Suprapubic skin (tissue), 4 donors: ENCODE measurements at regions not wholly inside any gene's neighbourhood (a gene's known extent, or its start where the extent isn't known, plus 50 kb on each side); places are given as distances from the start of the nearest gene placed in this dataset.

Experiments used
- DNase-seq, 2 donors: peaks; one replicate each; pipeline ENCODE4 v3.0.0-alpha.2; 2019; ENCODE audit warnings: low spot score in 2 of 2
- H3K27ac ChIP-seq: fragments of 200-600 bp; sonication (generic); one replicate; pipeline ENCODE4 v1.5.1; 2019
- H3K27me3 ChIP-seq: fragments of 200-600 bp; sonication (generic); one replicate; pipeline ENCODE4 v1.5.1; 2019
- H3K36me3 ChIP-seq: fragments of 200-600 bp; sonication (generic); one replicate; pipeline ENCODE4 v1.5.1; 2019
- H3K4me1 ChIP-seq: fragments of 200-600 bp; sonication (generic); one replicate; pipeline ENCODE4 v1.5.1; 2019
- H3K4me3 ChIP-seq: fragments of 200-600 bp; sonication (generic); one replicate; pipeline ENCODE4 v1.5.1; 2019; ENCODE audit warnings: mild to moderate bottlenecking
- H3K9me3 ChIP-seq: fragments of 200-600 bp; sonication (generic); one replicate; pipeline ENCODE4 v1.5.1; 2019
- EP300 ChIP-seq: sonication (generic); formaldehyde crosslinking; IDR thresholded peaks from one replicate; pipeline ENCODE4 v1.6.1; 2017; ENCODE audit warnings: antibody characterized with exemption
- POLR2A ChIP-seq, 2 donors: fragments of 450-650 bp; IDR thresholded peaks; one replicate each; pipeline ENCODE4 v1.6.1; 2017; ENCODE audit warnings: antibody characterized with exemption in 2 of 2, mild to moderate bottlenecking in 2 of 2, moderate library complexity in 2 of 2
- POLR2AphosphoS5 ChIP-seq, 3 donors: sonication (generic); formaldehyde crosslinking; IDR thresholded peaks; one replicate each; pipeline ENCODE4 v1.6.1; 2017; ENCODE audit warnings: antibody characterized with exemption in 3 of 3
- WGBS: methylation state at CpG from one replicate; pipeline ENCODE4 v1.1.5; 2018; 5-methylcytosine and 5-hydroxymethylcytosine counted together
- TF ChIP-seq, protein P1 (sequence below), 2 donors: fragments of 200-600 bp in 1 of 2; fragments of 450-650 bp in 1 of 2; sonication (generic) in 1 of 2; IDR thresholded peaks; one replicate each; pipeline ENCODE4 v1.5.1; 2016 to 2019; ENCODE audit warnings: antibody characterized with exemption in 2 of 2, mild to moderate bottlenecking in 1 of 2, moderate library complexity in 1 of 2

DNA sequence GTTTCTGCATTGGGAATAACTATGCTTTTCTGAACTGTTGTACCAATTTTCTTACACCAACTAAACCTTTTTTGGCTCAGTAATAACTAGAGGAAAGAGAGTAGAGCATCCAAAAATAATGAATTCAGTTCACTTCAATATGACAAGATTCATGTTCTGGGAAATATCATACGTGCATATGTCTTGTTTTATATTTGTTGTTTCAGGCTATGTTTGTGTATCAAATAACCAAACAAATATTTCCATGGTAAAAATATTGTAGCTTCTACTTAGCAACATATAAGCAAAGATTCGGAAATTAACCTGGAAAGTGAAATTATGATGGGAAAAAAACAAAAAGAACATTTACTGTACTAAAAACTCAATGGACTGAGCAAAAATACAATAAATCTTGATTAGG is 503.2 kb downstream of the TMEM114 start:
- Histone ChIP-seq H3K36me3 (no peaks in the 10 kb centered on the region), H3K9me3 (no peaks in the 10 kb centered on the region), H3K27ac (no peak overlapping the region), H3K4me1 (peaks cover 6% of the 10 kb centered on the region), H3K27me3 (no peaks in the 10 kb centered on the region), H3K4me3 (no peak overlapping the region)
- TF ChIP-seq EP300 (no peak), POLR2AphosphoS5 (IDR thresholded peaks at IDR 0.05) (no peak), POLR2A (IDR thresholded peaks at IDR 0.05) (no peak)
- TF ChIP-seq, protein P1, sequence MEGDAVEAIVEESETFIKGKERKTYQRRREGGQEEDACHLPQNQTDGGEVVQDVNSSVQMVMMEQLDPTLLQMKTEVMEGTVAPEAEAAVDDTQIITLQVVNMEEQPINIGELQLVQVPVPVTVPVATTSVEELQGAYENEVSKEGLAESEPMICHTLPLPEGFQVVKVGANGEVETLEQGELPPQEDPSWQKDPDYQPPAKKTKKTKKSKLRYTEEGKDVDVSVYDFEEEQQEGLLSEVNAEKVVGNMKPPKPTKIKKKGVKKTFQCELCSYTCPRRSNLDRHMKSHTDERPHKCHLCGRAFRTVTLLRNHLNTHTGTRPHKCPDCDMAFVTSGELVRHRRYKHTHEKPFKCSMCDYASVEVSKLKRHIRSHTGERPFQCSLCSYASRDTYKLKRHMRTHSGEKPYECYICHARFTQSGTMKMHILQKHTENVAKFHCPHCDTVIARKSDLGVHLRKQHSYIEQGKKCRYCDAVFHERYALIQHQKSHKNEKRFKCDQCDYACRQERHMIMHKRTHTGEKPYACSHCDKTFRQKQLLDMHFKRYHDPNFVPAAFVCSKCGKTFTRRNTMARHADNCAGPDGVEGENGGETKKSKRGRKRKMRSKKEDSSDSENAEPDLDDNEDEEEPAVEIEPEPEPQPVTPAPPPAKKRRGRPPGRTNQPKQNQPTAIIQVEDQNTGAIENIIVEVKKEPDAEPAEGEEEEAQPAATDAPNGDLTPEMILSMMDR (IDR thresholded peaks at IDR 0.05) = no peak
- DNase-seq = no peak
- WGBS = 67% methylated on average over 2 of the region's 2 CpGs

DNA sequence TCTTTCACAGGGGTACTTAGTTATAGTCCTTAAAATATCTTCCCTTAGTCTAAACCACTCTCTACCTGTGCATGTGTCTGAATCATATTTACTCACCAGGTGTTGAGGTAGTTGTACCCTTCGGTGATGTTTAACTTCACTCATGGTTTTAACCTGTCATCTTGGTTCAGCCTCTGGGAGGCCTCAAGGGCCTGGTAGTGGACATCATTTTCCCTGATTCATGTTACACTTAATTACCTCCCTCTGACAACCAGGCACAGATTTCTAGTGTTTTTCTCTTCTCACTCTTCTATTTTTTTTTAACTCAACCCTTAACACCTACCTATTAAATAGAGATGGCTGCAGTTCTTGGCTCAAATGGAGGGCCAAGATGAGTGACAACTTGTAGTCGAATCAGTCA is 505.4 kb downstream of the TMEM114 start:
- Histone ChIP-seq H3K36me3 (no peaks in the 10 kb centered on the region), H3K4me1 (peaks cover 6% of the 10 kb centered on the region), H3K9me3 (no peaks in the 10 kb centered on the region), H3K4me3 (no peak overlapping the region), H3K27ac (no peak overlapping the region), H3K27me3 (no peaks in the 10 kb centered on the region)
- no peak for DNase-seq
- 85% methylated on average over 2 of the region's 2 CpGs for WGBS
- TF ChIP-seq EP300 (no peak), POLR2A (IDR thresholded peaks at IDR 0.05) (no peak), POLR2AphosphoS5 (IDR thresholded peaks at IDR 0.05) (no peak)
- TF ChIP-seq, protein P1 (IDR thresholded peaks at IDR 0.05) = no peak

- DNase-seq = no peak
- H3K27ac ChIP-seq = no peak overlapping the region
- no peaks in the 10 kb centered on the region for H3K27me3 ChIP-seq
- 72% methylated on average over 1 of the region's 1 CpG for WGBS
- H3K4me1 ChIP-seq = peaks cover 6% of the 10 kb centered on the region
- H3K4me3 ChIP-seq = no peak overlapping the region
- no peaks in the 10 kb centered on the region for H3K9me3 ChIP-seq
- no peaks in the 10 kb centered on the region for H3K36me3 ChIP-seq
- TF ChIP-seq, protein P1 (IDR thresholded peaks at IDR 0.05) = no peak
- TF ChIP-seq POLR2AphosphoS5 (IDR thresholded peaks at IDR 0.05) = no peak
- no peak for TF ChIP-seq EP300
- TF ChIP-seq POLR2A (IDR thresholded peaks at IDR 0.05) = no peak
Measured at GRCh38 chr16:8084302-8084701, 506.0 kb downstream of the TMEM114 start.

DNA sequence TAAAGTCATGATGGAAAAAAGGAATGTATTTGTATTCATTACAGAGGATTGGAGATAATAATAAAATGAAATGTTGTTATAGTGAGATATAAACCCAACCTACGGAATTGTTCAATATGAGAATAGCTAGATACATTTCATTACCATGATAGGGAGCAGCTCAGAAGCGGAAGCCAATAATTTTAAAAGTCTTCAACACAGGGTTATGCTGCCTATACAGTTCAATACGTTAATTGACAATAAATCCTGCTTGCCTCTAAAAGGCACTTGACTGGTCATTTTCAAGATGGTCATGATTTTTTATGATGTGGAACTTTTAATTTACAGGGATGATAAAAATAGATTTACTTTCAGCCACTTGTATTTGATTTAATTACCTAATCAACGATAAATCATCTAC is 506.8 kb downstream of the TMEM114 start:
- no peak overlapping the region for H3K4me3 ChIP-seq
- DNase-seq = no peak
- 83% methylated on average over 4 of the region's 4 CpGs for WGBS
- peaks cover 6% of the 10 kb centered on the region for H3K4me1 ChIP-seq
- no peaks in the 10 kb centered on the region for H3K9me3 ChIP-seq
- TF ChIP-seq POLR2A (IDR thresholded peaks at IDR 0.05) = no peak
- TF ChIP-seq, protein P1 (IDR thresholded peaks at IDR 0.05) = no peak
- TF ChIP-seq POLR2AphosphoS5 (IDR thresholded peaks at IDR 0.05) = no peak
- no peak for TF ChIP-seq EP300
- H3K36me3 ChIP-seq = no peaks in the 10 kb centered on the region
- H3K27ac ChIP-seq = no peak overlapping the region
- H3K27me3 ChIP-seq = no peaks in the 10 kb centered on the region

GRCh38 chr16:8080817-8081216 is 509.5 kb downstream of the TMEM114 start:
- 82% methylated on average over 3 of the region's 3 CpGs for WGBS
- Histone ChIP-seq H3K4me3 (no peak overlapping the region), H3K27ac (no peak overlapping the region), H3K36me3 (no peaks in the 10 kb centered on the region), H3K4me1 (no peaks in the 10 kb centered on the region), H3K27me3 (no peaks in the 10 kb centered on the region), H3K9me3 (no peaks in the 10 kb centered on the region)
- no peak for DNase-seq
- TF ChIP-seq, protein P1 (IDR thresholded peaks at IDR 0.05) = no peak
- TF ChIP-seq EP300 = no peak
- no peak for TF ChIP-seq POLR2A (IDR thresholded peaks at IDR 0.05)
- no peak for TF ChIP-seq POLR2AphosphoS5 (IDR thresholded peaks at IDR 0.05)
